ENCODE measurements at regions not wholly inside any gene's neighbourhood (a gene's known extent, or its start where the extent isn't known, plus 50 kb on each side); places are given as distances from the start of the nearest gene placed in this dataset.

DNA sequence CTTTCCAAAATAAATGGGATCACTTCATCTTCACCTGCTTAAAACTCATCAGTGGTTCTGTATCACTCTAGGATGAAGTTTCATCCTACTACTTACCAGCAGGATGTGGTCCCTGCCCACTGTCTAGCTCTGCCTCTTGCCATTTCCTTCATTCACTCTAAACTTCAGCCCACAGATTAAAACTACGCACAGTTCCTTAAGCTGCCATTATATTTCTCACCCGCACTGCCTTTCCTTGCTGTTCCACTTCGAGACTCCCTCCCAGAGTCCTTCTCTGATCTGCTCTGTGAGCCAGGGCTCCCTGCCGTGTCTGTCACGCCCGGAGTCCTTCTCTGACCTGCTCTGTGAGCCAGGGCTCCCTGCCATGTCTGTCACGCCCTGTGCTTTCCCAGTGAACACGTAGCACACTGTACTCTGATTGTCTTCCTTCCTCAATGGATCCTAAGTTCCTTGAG lies 52.0 kb upstream of the NPAS1 start:
- TF ChIP-seq EZH2 (IDR thresholded peaks at IDR 0.05; ENCODE audit: borderline replicate concordance, low read depth, low read length, severe bottlenecking): no peak
- TF ChIP-seq, protein P1, sequence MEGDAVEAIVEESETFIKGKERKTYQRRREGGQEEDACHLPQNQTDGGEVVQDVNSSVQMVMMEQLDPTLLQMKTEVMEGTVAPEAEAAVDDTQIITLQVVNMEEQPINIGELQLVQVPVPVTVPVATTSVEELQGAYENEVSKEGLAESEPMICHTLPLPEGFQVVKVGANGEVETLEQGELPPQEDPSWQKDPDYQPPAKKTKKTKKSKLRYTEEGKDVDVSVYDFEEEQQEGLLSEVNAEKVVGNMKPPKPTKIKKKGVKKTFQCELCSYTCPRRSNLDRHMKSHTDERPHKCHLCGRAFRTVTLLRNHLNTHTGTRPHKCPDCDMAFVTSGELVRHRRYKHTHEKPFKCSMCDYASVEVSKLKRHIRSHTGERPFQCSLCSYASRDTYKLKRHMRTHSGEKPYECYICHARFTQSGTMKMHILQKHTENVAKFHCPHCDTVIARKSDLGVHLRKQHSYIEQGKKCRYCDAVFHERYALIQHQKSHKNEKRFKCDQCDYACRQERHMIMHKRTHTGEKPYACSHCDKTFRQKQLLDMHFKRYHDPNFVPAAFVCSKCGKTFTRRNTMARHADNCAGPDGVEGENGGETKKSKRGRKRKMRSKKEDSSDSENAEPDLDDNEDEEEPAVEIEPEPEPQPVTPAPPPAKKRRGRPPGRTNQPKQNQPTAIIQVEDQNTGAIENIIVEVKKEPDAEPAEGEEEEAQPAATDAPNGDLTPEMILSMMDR (IDR thresholded peaks at IDR 0.05; ENCODE audit: borderline replicate concordance, extremely low read depth, low read length, poor library complexity, severe bottlenecking): no peak
- Histone ChIP-seq H3K27me3 (ENCODE audit: insufficient read depth, low read length, poor library complexity) (no peaks in the 10 kb centered on the region), H3K9me3 (ENCODE audit: insufficient read depth, low read length, severe bottlenecking) (no peaks in the 10 kb centered on the region), H3K27ac (ENCODE audit: low read length) (no peak overlapping the region; the same call in 1 of the 2 replicates), H3K79me2 (ENCODE audit: insufficient read depth, low read length) (peaks cover 47% of the 10 kb centered on the region), H3K4me2 (ENCODE audit: insufficient read depth, low read length) (no peak overlapping the region), H3K4me3 (ENCODE audit: low read depth in 1 of 2, low read length in 2 of 2) (no peak overlapping the region), H2AFZ (ENCODE audit: low read depth, low read length) (no peak overlapping the region), H3K4me1 (ENCODE audit: insufficient read depth, low read length) (no peaks in the 10 kb centered on the region), H3K9ac (ENCODE audit: low read depth, low read length) (no peak overlapping the region), H3K36me3 (ENCODE audit: insufficient read depth, low read length) (peaks cover 42% of the 10 kb centered on the region), H4K20me1 (ENCODE audit: insufficient read depth, low read length) (peaks cover 32% of the 10 kb centered on the region)
- peak; percentile 26 for DNase-seq
- ATAC-seq (ENCODE audit: insufficient read depth, low read depth): peak; percentile 83
